Adrenal gland (tissue), 5 donors: ENCODE measurements at regions not wholly inside any gene's neighbourhood (a gene's known extent, or its start where the extent isn't known, plus 50 kb on each side); places are given as distances from the start of the nearest gene placed in this dataset.

ENCODE experiments used
- POLR2A ChIP-seq, 2 donors: fragments of 450-650 bp; IDR thresholded peaks; one replicate each; pipeline ENCODE4 v1.6.1; 2017; ENCODE audit warnings: antibody characterized with exemption in 2 of 2, mild to moderate bottlenecking in 2 of 2, moderate library complexity in 1 of 2
- TF ChIP-seq, protein P1 (sequence below), 6 experiments: fragments of 450-650 bp in 4 of 6; fragments of 200-600 bp in 2 of 6; sonication (generic) in 1 of 6; IDR thresholded peaks; 1 replicate in 5 of 6; 2 replicates in 1 of 6; pipeline versions ENCODE4 v1.5.1 to v1.8.0; 2016 to 2021; ENCODE audit warnings: antibody characterized with exemption in 6 of 6, mild to moderate bottlenecking in 2 of 6, moderate library complexity in 1 of 6
- donor health status: DM: no; HTN: no; CAD: no.

DNA sequence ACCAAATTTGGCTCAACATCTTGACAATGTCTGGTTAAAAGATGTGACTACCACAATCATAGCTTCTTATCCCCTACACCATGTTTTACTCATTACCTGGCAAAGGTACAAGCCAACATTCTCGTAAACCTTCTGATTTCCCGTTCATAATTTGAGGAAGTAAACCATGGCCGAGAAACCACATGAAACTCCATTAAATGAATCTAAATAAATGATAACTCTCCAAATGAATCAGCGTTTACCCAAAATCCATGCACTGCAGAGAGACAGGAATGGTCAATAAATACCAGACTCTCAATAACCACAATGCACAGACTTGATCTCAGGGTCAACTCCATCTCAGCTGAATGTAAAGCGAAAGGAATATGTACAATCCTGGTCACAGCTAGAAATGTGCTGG lies 125.2 kb downstream of the TYW3 start:
- TF ChIP-seq, protein P1, sequence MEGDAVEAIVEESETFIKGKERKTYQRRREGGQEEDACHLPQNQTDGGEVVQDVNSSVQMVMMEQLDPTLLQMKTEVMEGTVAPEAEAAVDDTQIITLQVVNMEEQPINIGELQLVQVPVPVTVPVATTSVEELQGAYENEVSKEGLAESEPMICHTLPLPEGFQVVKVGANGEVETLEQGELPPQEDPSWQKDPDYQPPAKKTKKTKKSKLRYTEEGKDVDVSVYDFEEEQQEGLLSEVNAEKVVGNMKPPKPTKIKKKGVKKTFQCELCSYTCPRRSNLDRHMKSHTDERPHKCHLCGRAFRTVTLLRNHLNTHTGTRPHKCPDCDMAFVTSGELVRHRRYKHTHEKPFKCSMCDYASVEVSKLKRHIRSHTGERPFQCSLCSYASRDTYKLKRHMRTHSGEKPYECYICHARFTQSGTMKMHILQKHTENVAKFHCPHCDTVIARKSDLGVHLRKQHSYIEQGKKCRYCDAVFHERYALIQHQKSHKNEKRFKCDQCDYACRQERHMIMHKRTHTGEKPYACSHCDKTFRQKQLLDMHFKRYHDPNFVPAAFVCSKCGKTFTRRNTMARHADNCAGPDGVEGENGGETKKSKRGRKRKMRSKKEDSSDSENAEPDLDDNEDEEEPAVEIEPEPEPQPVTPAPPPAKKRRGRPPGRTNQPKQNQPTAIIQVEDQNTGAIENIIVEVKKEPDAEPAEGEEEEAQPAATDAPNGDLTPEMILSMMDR (IDR thresholded peaks at IDR 0.05), result no peak
- TF ChIP-seq POLR2A (IDR thresholded peaks at IDR 0.05), result no peak
